ENCODE measurements at regions not wholly inside any gene's neighbourhood (a gene's known extent, or its start where the extent isn't known, plus 50 kb on each side); places are given as distances from the start of the nearest gene placed in this dataset.

GRCh38 chr13:86714495-86714894 lies 915.3 kb upstream of the SLITRK6 start:
- H3K79me2 ChIP-seq, result no peaks in the 10 kb centered on the region
- no peaks in the 10 kb centered on the region for H3K27me3 ChIP-seq (ENCODE audit: control insufficient read depth, insufficient read depth, low read length)
- H2AFZ ChIP-seq, result no peak overlapping the region
- no peak overlapping the region for H3K4me2 ChIP-seq (ENCODE audit: low read length)
- H3K4me3 ChIP-seq (ENCODE audit: low read depth, low read length), result no peak overlapping the region
- no peaks in the 10 kb centered on the region for H3K9me3 ChIP-seq (ENCODE audit: control insufficient read depth, low read length)
- H3K36me3 ChIP-seq (ENCODE audit: control insufficient read depth, insufficient read depth, low read length), result no peaks in the 10 kb centered on the region
- H3K4me1 ChIP-seq, result no peaks in the 10 kb centered on the region
- TF ChIP-seq CTCF (IDR thresholded peaks at IDR 0.05), result no peak
- H3K27ac ChIP-seq, result no peak overlapping the region
- no peak overlapping the region for H3K9ac ChIP-seq

- H3K4me2 ChIP-seq (ENCODE audit: low read length), result no peak overlapping the region
- TF ChIP-seq CTCF (IDR thresholded peaks at IDR 0.05), result no peak
- H2AFZ ChIP-seq, result no peak overlapping the region
- no peak overlapping the region for H3K9ac ChIP-seq
- no peaks in the 10 kb centered on the region for H3K79me2 ChIP-seq
- no peak overlapping the region for H3K27ac ChIP-seq
- H3K4me3 ChIP-seq (ENCODE audit: low read depth, low read length), result no peak overlapping the region
- H3K9me3 ChIP-seq (ENCODE audit: control insufficient read depth, low read length), result no peaks in the 10 kb centered on the region
- H3K36me3 ChIP-seq (ENCODE audit: control insufficient read depth, insufficient read depth, low read length), result no peaks in the 10 kb centered on the region
- H3K27me3 ChIP-seq (ENCODE audit: control insufficient read depth, insufficient read depth, low read length), result no peaks in the 10 kb centered on the region
- no peaks in the 10 kb centered on the region for H3K4me1 ChIP-seq
Observed at GRCh38 chr13:86725105-86725504, 925.9 kb upstream of the SLITRK6 start.

GRCh38 chr13:86729206-86729605 lies 930.0 kb upstream of the SLITRK6 start:
- H3K27ac ChIP-seq, result no peak overlapping the region

GRCh38 chr13:86731987-86732386 lies 932.8 kb upstream of the SLITRK6 start:
- Histone ChIP-seq H3K4me3 (ENCODE audit: low read depth, low read length) (no peak overlapping the region), H3K27ac (no peak overlapping the region), H3K79me2 (no peaks in the 10 kb centered on the region), H3K36me3 (ENCODE audit: control insufficient read depth, insufficient read depth, low read length) (no peaks in the 10 kb centered on the region), H3K4me2 (ENCODE audit: low read length) (no peak overlapping the region), H3K4me1 (no peaks in the 10 kb centered on the region), H2AFZ (no peak overlapping the region), H3K9ac (no peak overlapping the region), H3K27me3 (ENCODE audit: control insufficient read depth, insufficient read depth, low read length) (no peaks in the 10 kb centered on the region), H3K9me3 (ENCODE audit: control insufficient read depth, low read length) (no peaks in the 10 kb centered on the region)
- TF ChIP-seq CTCF (IDR thresholded peaks at IDR 0.05), result no peak

More at GRCh38 chr13:86729206-86729605, 930.0 kb upstream of the SLITRK6 start:
- H3K36me3 ChIP-seq (ENCODE audit: control insufficient read depth, insufficient read depth, low read length), result no peaks in the 10 kb centered on the region
- H3K4me3 ChIP-seq (ENCODE audit: low read depth, low read length), result no peak overlapping the region
- H3K9me3 ChIP-seq (ENCODE audit: control insufficient read depth, low read length), result no peaks in the 10 kb centered on the region
- H3K4me2 ChIP-seq (ENCODE audit: low read length), result no peak overlapping the region
- H3K79me2 ChIP-seq, result no peaks in the 10 kb centered on the region
- no peak for TF ChIP-seq CTCF (IDR thresholded peaks at IDR 0.05)
- no peak overlapping the region for H3K9ac ChIP-seq
- H3K4me1 ChIP-seq, result no peaks in the 10 kb centered on the region
- no peak overlapping the region for H2AFZ ChIP-seq
- no peaks in the 10 kb centered on the region for H3K27me3 ChIP-seq (ENCODE audit: control insufficient read depth, insufficient read depth, low read length)

GRCh38 chr13:86737334-86737932 lies 933.7 kb upstream of the SLITRK5 start:
- Histone ChIP-seq H3K4me1 (no peaks in the 10 kb centered on the region), H3K4me2 (ENCODE audit: low read length) (no peak overlapping the region), H3K79me2 (no peaks in the 10 kb centered on the region), H3K27ac (no peak overlapping the region), H3K27me3 (ENCODE audit: control insufficient read depth, insufficient read depth, low read length) (no peaks in the 10 kb centered on the region), H3K9me3 (ENCODE audit: control insufficient read depth, low read length) (no peaks in the 10 kb centered on the region), H3K9ac (no peak overlapping the region), H3K36me3 (ENCODE audit: control insufficient read depth, insufficient read depth, low read length) (no peaks in the 10 kb centered on the region), H3K4me3 (ENCODE audit: low read depth, low read length) (no peak overlapping the region), H2AFZ (no peak overlapping the region)
- TF ChIP-seq CTCF (IDR thresholded peaks at IDR 0.05), result no peak

Data from parathyroid adenoma (tissue), 2 donors.